Erythroblast (primary cell): ENCODE measurements at regions not wholly inside any gene's neighbourhood (a gene's known extent, or its start where the extent isn't known, plus 50 kb on each side); places are given as distances from the start of the nearest gene placed in this dataset.

Source experiments
- DNase-seq, 2 experiments: peaks; one replicate each; lab custom pipeline; 2025; lab: John Stamatoyannopoulos, UW
- GATA1 ChIP-seq: IDR thresholded peaks from 2 replicates; pipeline ENCODE4 v1.6.1; 2011; ENCODE audit warnings: low read depth, mild to moderate bottlenecking, control low read depth, low read length, moderate library complexity
- POLR2A ChIP-seq: IDR thresholded peaks from 2 replicates; pipeline ENCODE4 v1.6.1; 2011; ENCODE audit warnings: mild to moderate bottlenecking, low read length

GRCh38 chr20:22801528-22801927 is 217.2 kb upstream of the FOXA2 start:
- no peak for DNase-seq
- TF ChIP-seq GATA1 (no peak), POLR2A (no peak)

GRCh38 chr20:22802296-22802695 is 217.9 kb upstream of the FOXA2 start:
- no peak for TF ChIP-seq GATA1
- no peak for TF ChIP-seq POLR2A
- no peak for DNase-seq

DNA sequence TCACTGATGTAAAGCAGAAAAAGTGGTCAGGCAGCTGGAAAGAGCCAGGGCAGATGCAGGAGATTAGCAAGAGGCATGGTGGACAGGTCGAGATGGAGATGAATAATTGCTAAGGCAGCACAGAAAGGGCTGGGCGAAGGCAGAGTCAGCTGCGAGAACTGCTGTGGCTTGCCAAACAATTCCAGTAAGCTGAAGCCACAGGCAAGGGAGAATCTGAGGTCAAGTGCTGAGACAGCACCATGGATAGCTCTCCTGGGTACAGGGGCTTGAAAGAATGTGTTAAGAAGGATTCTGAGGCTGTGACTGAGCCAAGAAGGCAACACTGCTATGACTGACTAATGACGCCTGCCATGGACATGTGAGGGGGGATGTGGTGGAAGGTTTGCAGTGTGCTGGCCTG is 220.8 kb upstream of the FOXA2 start:
- TF ChIP-seq POLR2A (no peak), GATA1 (no peak)
- DNase-seq: no peak

DNA sequence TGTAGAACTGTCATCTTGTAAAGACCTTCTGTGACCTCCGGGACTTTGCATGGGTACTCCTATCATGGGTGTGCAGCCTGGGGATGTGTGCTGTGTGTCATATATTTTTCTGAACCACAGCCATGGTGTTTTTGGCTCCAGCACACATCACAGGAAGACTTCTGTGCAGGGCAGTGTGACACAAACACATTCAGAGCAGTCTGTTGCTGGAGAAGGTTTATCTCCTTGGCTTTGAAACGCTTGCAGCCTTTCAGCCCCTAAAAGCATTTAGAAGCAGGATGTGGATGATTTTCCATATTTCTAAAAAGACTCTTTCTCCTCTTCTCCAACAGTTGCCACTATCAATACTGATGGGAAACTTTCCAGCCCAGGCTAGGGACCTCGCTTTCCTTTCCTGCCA is 221.6 kb upstream of the FOXA2 start:
- no peak for TF ChIP-seq GATA1
- TF ChIP-seq POLR2A: no peak

DNA sequence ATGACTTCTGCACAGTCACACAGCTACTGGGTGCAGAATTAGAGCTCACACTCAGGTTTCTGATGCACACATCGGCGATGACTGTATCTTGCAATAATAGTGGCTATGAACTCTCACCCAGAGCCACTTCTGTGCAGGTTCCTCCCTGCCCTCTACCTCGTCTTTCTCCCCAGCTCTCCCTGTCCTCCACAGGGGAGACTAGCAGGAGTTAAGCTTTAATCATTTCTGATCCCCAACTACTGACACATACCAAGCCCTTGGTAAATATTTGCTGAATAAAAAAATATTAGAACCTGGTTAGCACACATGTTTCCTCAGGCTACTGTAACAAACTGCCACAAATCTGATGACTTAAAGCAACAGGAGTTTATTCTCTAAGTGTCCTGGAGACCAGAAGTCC is 222.7 kb upstream of the FOXA2 start:
- no peak for DNase-seq
- TF ChIP-seq POLR2A (no peak), GATA1 (no peak)

More for the DNA sequence above, 221.6 kb upstream of the FOXA2 start:
- DNase-seq: no peak

GRCh38 chr20:22807646-22808244 is 223.4 kb upstream of the FOXA2 start:
- no peak for TF ChIP-seq GATA1
- TF ChIP-seq POLR2A: no peak
- DNase-seq: peak; percentile 9 to 11

GRCh38 chr20:22808628-22809027 is 224.3 kb upstream of the FOXA2 start:
- no peak for DNase-seq
- TF ChIP-seq POLR2A (no peak), GATA1 (no peak)

DNA sequence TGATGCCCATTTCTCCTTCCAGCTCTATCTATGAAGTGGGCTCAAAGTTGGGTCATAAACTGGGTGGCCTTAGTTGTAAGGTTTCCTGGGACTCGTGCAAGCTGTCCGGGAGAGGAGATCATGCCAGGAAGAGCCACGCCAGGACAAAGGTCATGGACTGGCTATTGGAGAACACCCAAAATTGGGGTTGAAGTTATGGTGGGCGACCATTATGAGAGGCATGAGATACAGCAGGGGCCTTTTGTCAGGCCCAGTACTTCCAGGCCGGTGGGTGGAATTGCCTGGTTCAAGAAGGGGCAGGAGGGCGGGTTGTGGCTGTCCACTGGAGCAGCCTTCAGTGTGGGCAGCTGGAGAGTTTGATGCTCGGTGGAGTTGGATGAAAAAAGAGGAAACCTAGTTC is 225.1 kb upstream of the SSTR4 start:
- TF ChIP-seq POLR2A: no peak
- no peak for TF ChIP-seq GATA1
- DNase-seq: no peak

GRCh38 chr20:22810626-22811569 is 224.2 kb upstream of the SSTR4 start:
- no peak for TF ChIP-seq GATA1
- no peak for TF ChIP-seq POLR2A
- no peak for DNase-seq

DNA sequence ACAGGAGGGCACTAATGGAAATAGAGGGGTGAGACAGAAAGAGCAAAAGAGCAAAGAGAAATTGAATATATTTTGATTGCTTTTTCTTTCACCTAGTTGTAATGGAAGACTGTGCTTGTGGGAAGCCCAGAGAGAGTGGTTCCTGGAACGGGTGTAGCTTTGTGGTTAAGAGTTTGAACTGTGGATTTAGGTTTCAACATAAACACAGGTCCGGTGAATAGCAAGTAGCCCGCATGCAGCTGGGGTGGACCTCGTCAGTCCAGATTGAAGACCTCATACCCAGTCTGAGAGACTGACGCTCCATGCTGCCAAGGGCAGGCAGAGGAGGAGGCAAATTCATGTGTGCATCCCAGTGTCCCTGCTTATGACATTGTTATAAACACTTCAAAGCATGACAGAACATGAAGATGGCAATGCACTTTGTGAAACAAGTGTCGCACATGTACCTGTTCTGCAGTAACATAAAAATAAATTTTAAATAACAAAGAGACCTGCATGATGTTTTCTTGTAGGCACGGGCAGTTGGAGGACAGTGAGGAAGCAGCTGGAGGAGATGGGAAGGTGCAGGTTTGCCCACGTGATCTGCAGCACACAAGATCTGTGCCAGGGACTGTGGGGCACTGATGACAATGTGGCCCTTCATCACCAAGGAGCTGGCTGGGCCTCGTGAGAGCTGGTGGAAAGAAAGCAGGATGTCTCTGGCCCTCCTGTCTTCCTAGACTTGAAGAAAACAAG is 220.5 kb upstream of the SSTR4 start:
- no peak for DNase-seq
- TF ChIP-seq POLR2A (no peak), GATA1 (no peak)

DNA sequence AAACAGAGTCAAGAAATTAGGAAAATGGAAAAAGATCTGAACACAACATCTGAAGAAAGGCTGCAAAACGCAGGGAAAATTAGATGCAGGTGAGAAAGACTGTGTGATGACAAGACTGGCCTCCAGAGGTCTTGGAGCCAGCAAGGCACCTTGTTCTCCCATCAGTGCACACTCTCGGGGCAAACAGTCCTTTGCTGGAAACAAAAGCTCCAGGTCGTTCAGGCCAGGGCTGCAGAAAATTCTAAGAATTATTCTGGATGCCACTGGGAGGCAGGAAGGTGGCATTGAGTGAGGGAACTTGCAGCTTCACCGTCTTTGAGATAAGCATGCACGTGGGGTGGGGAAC is 219.9 kb upstream of the SSTR4 start:
- no peak for DNase-seq
- TF ChIP-seq GATA1 (no peak), POLR2A (no peak)

GRCh38 chr20:22815603-22816315 is 219.4 kb upstream of the SSTR4 start:
- no peak for TF ChIP-seq GATA1
- no peak for TF ChIP-seq POLR2A
- DNase-seq: no peak

GRCh38 chr20:22818636-22819035 is 216.5 kb upstream of the SSTR4 start:
- DNase-seq: no peak
- no peak for TF ChIP-seq GATA1
- TF ChIP-seq POLR2A: no peak

- no peak for TF ChIP-seq GATA1
- TF ChIP-seq POLR2A: no peak
- no peak for DNase-seq
These were observed 216.0 kb upstream of the SSTR4 start for GRCh38 chr20:22819112-22819511.
